Natural killer cell (primary cell): ENCODE measurements at regions not wholly inside any gene's neighbourhood (a gene's known extent, or its start where the extent isn't known, plus 50 kb on each side); places are given as distances from the start of the nearest gene placed in this dataset.

Experiments used
- ATAC-seq, 3 donors: fragments of 150-1000 bp in 2 of 3; fragments of 200-7000 bp in 1 of 3; cut with Tn5 transposase; 1 replicate in 1 of 3; 2 replicates in 2 of 3; pipeline ENCODE4 v1.10.0; 2021; ENCODE audit warnings: mild to moderate bottlenecking in 2 of 3, moderate library complexity in 2 of 3
- DNase-seq, 2 donors: peaks; one replicate each; pipeline versions ENCODE4 v3.0.0 to v3.0.0-alpha.2; 2013 to 2021; ENCODE audit warnings: mixed read lengths in 1 of 2
- H3K27ac ChIP-seq: one replicate; pipeline ENCODE4 v1.5.1; 2013; ENCODE audit warnings: mild to moderate bottlenecking, low read length
- H3K27me3 ChIP-seq: one replicate; pipeline ENCODE4 v1.6.1; 2013; ENCODE audit warnings: low read length; ENCODE audit not compliant: control insufficient read depth, insufficient read depth
- H3K36me3 ChIP-seq: one replicate; pipeline ENCODE4 v1.6.1; 2013; ENCODE audit warnings: low read length; ENCODE audit not compliant: control insufficient read depth, insufficient read depth
- H3K4me1 ChIP-seq: one replicate; pipeline ENCODE4 v1.6.1; 2013; ENCODE audit warnings: low read length; ENCODE audit not compliant: control insufficient read depth, insufficient read depth
- H3K4me3 ChIP-seq: one replicate; pipeline ENCODE4 v1.5.1; 2013; ENCODE audit warnings: low read length
- H3K9me3 ChIP-seq: one replicate; pipeline ENCODE4 v1.6.1; 2013; ENCODE audit warnings: low read length; ENCODE audit not compliant: control insufficient read depth, insufficient read depth
- H3K27ac Mint-ChIP-seq, 2 donors: one replicate each; pipeline ENCODE4 v1.8.0; 2022; ENCODE audit warnings: mild to moderate bottlenecking in 2 of 2, mixed read lengths in 2 of 2, moderate library complexity in 1 of 2
- H3K27me3 Mint-ChIP-seq, 2 donors: one replicate each; pipeline ENCODE4 v1.8.0; 2022; ENCODE audit warnings: low read depth in 2 of 2, mixed read lengths in 2 of 2
- H3K36me3 Mint-ChIP-seq: one replicate; pipeline ENCODE4 v1.8.0; 2022; ENCODE audit warnings: mixed read lengths
- H3K4me1 Mint-ChIP-seq, 2 donors: one replicate each; pipeline ENCODE4 v1.8.0; 2022; ENCODE audit warnings: mixed read lengths in 2 of 2
- H3K4me3 Mint-ChIP-seq: one replicate; pipeline ENCODE4 v1.8.0; 2022; ENCODE audit warnings: mild to moderate bottlenecking, moderate library complexity, mixed read lengths
- H3K9me3 Mint-ChIP-seq, 2 donors: one replicate each; pipeline ENCODE4 v1.8.0; 2022; ENCODE audit warnings: mixed read lengths in 2 of 2
- WGBS: methylation state at CpG from one replicate; pipeline ENCODE4 v1.1.7; 2013; ENCODE audit warnings: missing lambda C conversion rate; ENCODE audit not compliant: insufficient coverage; 5-methylcytosine and 5-hydroxymethylcytosine counted together
- intact Hi-C: fragments of 100-400 bp; cut with micrococcal nuclease; formaldehyde crosslinking; loops from one replicate; pipeline ENCODE4 v1.14.2; 2022
- TF ChIP-seq, protein P1 (sequence below): fragments of 200-600 bp; IDR thresholded peaks from one replicate; pipeline ENCODE4 v1.8.0; 2022; ENCODE audit warnings: antibody characterized with exemption

GRCh38 chrX:9327747-9328145 lies 137.1 kb upstream of the TBL1X start:
- Histone ChIP-seq H3K4me3 (no peak overlapping the region), H3K9me3 (no peaks in the 10 kb centered on the region), H3K27ac (no peak overlapping the region), H3K27me3 (no peaks in the 10 kb centered on the region), H3K36me3 (no peaks in the 10 kb centered on the region), H3K4me1 (no peaks in the 10 kb centered on the region)
- Mint-ChIP-seq H3K27ac (no peak overlapping the region), H3K36me3 (no peaks in the 10 kb centered on the region), H3K4me3 (no peak overlapping the region), H3K9me3 (no peaks in the 10 kb centered on the region), H3K4me1 (no peaks in the 10 kb centered on the region), H3K27me3 (no peaks in the 10 kb centered on the region)
- TF ChIP-seq, protein P1, sequence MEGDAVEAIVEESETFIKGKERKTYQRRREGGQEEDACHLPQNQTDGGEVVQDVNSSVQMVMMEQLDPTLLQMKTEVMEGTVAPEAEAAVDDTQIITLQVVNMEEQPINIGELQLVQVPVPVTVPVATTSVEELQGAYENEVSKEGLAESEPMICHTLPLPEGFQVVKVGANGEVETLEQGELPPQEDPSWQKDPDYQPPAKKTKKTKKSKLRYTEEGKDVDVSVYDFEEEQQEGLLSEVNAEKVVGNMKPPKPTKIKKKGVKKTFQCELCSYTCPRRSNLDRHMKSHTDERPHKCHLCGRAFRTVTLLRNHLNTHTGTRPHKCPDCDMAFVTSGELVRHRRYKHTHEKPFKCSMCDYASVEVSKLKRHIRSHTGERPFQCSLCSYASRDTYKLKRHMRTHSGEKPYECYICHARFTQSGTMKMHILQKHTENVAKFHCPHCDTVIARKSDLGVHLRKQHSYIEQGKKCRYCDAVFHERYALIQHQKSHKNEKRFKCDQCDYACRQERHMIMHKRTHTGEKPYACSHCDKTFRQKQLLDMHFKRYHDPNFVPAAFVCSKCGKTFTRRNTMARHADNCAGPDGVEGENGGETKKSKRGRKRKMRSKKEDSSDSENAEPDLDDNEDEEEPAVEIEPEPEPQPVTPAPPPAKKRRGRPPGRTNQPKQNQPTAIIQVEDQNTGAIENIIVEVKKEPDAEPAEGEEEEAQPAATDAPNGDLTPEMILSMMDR, result no peak
- WGBS, result 30% methylated on average over 5 of the region's 5 CpGs
- DNase-seq, result no peak
- ATAC-seq, result no peak
- intact Hi-C loops, result no loop called here

GRCh38 chrX:9329056-9329455 lies 135.8 kb upstream of the TBL1X start:
- Histone ChIP-seq H3K4me1 (no peaks in the 10 kb centered on the region), H3K27me3 (no peaks in the 10 kb centered on the region), H3K4me3 (no peak overlapping the region), H3K27ac (no peak overlapping the region), H3K36me3 (no peaks in the 10 kb centered on the region), H3K9me3 (no peaks in the 10 kb centered on the region)
- H3K27me3 Mint-ChIP-seq, result no peaks in the 10 kb centered on the region
- no peaks in the 10 kb centered on the region for H3K4me1 Mint-ChIP-seq
- H3K36me3 Mint-ChIP-seq, result no peaks in the 10 kb centered on the region
- 94% methylated on average over 4 of the region's 5 CpGs for WGBS
- no peak overlapping the region for H3K4me3 Mint-ChIP-seq
- no peak for DNase-seq
- intact Hi-C loops, result no loop called here
- no peaks in the 10 kb centered on the region for H3K9me3 Mint-ChIP-seq
- TF ChIP-seq, protein P1, result no peak
- no peak for ATAC-seq
- no peak overlapping the region for H3K27ac Mint-ChIP-seq

DNA sequence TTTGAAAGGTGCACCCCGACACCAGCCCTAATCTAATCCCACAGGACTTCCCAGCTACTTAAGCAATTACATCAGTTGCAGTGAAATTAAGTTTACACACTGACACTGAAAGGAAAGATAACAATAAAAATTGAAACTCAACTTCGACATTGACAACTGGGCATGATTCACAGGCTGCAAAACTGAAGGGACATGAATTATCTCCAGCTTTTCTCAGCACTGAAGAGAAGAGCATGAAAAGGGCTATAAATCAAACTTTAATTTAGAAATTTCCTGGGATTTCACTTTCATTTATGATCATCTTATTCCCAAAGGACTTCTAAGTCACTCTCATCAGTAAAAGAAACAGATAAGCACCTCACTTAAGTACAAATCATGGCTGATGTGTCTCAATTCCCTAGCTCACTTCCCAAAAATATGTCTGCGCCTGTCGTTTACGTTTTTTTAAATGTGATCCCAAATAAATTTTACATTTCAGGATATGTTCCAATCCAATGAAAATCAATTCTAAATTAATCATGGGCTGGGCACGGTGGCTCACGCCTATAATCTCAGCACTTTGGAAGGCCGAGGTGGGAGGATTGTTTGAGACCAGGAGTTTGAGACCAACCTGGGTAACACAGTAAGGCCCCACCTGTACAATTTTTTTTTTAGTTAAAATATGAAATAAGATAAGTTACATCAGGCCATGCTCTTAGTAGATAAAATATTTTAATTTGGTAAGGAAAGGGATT lies 134.4 kb upstream of the TBL1X start:
- 79% methylated on average over 6 of the region's 8 CpGs for WGBS
- H3K9me3 Mint-ChIP-seq, result no peaks in the 10 kb centered on the region
- H3K4me1 Mint-ChIP-seq, result no peaks in the 10 kb centered on the region
- H3K4me3 Mint-ChIP-seq, result no peak overlapping the region
- Histone ChIP-seq H3K4me3 (no peak overlapping the region), H3K9me3 (no peaks in the 10 kb centered on the region), H3K4me1 (no peaks in the 10 kb centered on the region), H3K36me3 (no peaks in the 10 kb centered on the region), H3K27me3 (no peaks in the 10 kb centered on the region), H3K27ac (no peak overlapping the region)
- TF ChIP-seq, protein P1, result no peak
- intact Hi-C loops, result no loop called here
- peaks cover 0 to 2% of the 10 kb centered on the region in 2 donors for H3K27me3 Mint-ChIP-seq
- DNase-seq (no peak), ATAC-seq (no peak)
- no peak overlapping the region for H3K27ac Mint-ChIP-seq
- no peaks in the 10 kb centered on the region for H3K36me3 Mint-ChIP-seq
